ENCODE measurements at regions not wholly inside any gene's neighbourhood (a gene's known extent, or its start where the extent isn't known, plus 50 kb on each side); places are given as distances from the start of the nearest gene placed in this dataset.
A peak's percentile ranks its signal among the peaks of the same experiment; 100 is the strongest.

DNA sequence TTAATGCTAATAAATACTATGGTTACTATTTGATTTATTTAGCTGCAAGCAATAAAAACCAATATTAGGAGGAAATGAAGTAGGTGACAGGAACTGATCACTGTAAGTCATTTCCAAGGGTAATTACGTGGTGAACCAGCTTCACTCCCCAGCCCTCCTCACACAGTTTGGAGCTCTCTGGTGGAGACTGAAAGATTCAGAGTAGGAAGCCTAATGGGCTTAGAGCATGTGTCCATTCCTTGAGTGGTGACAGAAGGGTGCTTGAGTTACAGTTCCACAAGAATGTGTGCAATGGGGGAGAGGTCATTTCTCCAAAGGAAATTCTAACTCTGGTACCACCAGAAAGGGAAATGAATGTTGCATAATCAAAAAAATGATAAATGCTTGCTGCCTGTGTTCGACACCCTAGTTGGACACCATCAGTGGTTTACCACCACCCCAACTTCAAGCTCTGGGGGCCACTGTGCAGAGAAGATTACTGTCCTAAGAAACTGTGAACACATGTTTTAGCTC is 285.1 kb upstream of the MMADHC start:
- in situ Hi-C loops (cut with HindIII; ENCODE audit: low sequenced_read_pairs), result no loop called here
- no peak for DNase-seq (ENCODE audit: low read depth)
- no peak for TF ChIP-seq CTCF (IDR thresholded peaks at IDR 0.05; ENCODE audit: low read depth, low read length, missing control alignments)
- no peak overlapping the region for H3K4me3 ChIP-seq (ENCODE audit: low read depth, low read length)

- in situ Hi-C loops (cut with HindIII; ENCODE audit: low sequenced_read_pairs), result no loop called here
Observed at GRCh38 chr2:149872041-149872440, 284.5 kb upstream of the MMADHC start.

DNA sequence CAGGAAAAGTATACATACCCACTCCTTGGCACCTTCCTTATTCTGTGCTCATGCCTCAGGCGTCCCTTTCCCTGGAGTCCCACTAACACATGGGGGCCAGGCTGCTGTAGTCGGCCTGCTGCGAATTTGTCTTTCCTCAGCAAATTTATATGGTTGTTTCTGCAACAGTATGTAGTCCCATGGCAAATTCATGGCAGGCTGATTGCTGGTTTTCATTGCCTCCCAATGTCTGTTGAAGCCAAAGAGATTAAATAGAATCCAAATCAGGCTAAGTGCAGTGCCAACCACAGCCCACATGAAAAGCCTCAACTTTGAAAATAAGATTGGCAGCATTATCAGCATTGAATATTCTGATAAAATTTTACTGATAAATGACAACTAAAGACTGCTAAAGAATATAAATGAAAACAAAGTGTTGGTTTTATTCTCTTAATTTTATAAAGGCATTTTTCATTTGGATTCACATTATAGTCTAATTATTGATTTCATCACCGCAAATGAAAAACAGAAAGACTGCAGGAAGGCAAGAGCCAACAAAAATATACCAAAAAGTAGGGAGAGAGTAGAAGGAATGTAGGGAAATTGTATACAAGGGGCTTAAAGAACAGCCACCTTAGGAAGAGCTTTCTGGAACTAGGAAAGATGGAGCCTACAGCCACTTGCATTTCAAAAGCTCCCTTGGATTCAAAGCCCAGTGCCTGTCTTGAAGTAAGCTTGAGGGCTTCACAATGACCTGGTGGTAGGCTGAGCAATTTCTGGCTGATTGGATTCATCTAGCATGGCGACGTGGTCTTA is 283.7 kb upstream of the MMADHC start:
- no peak for TF ChIP-seq CTCF (IDR thresholded peaks at IDR 0.05; ENCODE audit: low read depth, low read length, missing control alignments)
- H3K4me3 ChIP-seq (ENCODE audit: low read depth, low read length), result no peak overlapping the region
- in situ Hi-C loops (cut with HindIII; ENCODE audit: low sequenced_read_pairs), result no loop called here
- no peak for DNase-seq (ENCODE audit: low read depth)

More at GRCh38 chr2:149872041-149872440, 284.5 kb upstream of the MMADHC start:
- TF ChIP-seq CTCF (IDR thresholded peaks at IDR 0.05; ENCODE audit: low read depth, low read length, missing control alignments), result no peak
- DNase-seq (ENCODE audit: low read depth), result no peak
- H3K4me3 ChIP-seq (ENCODE audit: low read depth, low read length), result no peak overlapping the region

- no peak for DNase-seq (ENCODE audit: low read depth)
- in situ Hi-C loops (cut with HindIII; ENCODE audit: low sequenced_read_pairs), result no loop called here
- no peak overlapping the region for H3K4me3 ChIP-seq (ENCODE audit: low read depth, low read length)
- TF ChIP-seq CTCF (IDR thresholded peaks at IDR 0.05; ENCODE audit: low read depth, low read length, missing control alignments), result no peak
Observed at GRCh38 chr2:149863227-149863626, 275.7 kb upstream of the MMADHC start.

DNA sequence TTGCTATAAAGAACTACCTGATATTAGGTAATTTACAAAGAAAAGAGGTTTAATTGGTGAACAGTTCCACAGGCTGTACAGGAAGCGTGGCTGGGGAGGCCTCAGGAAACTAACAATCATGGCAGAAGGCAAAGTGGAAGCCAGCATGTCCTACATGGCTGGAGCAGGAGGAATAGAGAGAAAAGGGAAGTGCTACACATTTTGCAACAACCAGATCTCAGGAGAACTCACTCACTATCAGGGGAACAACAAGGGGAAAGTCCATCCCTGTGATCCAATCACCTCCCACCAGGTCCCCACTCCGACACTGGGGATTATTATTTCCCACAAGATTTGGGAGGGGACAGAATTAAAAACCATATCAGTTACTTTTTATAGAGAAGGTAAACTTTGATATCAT is 273.5 kb upstream of the MMADHC start:
- no peak overlapping the region for H3K4me3 ChIP-seq (ENCODE audit: low read depth, low read length)
- no peak for TF ChIP-seq CTCF (IDR thresholded peaks at IDR 0.05; ENCODE audit: low read depth, low read length, missing control alignments)
- no peak for DNase-seq (ENCODE audit: low read depth)
- in situ Hi-C loops (cut with HindIII; ENCODE audit: low sequenced_read_pairs), result no loop called here

GRCh38 chr2:149860276-149860921 is 272.8 kb upstream of the MMADHC start:
- in situ Hi-C loops (cut with HindIII; ENCODE audit: low sequenced_read_pairs), result no loop called here
- TF ChIP-seq CTCF (IDR thresholded peaks at IDR 0.05; ENCODE audit: low read depth, low read length, missing control alignments), result no peak
- DNase-seq (ENCODE audit: low read depth), result peak; percentile 98
- H3K4me3 ChIP-seq (ENCODE audit: low read depth, low read length), result no peak overlapping the region

Measured in astrocyte of the cerebellum (primary cell).